Epithelial cell of proximal tubule (primary cell): ENCODE measurements at regions not wholly inside any gene's neighbourhood (a gene's known extent, or its start where the extent isn't known, plus 50 kb on each side); places are given as distances from the start of the nearest gene placed in this dataset.
"Not testable (repeated sequence)": the region's sequence is repeated elsewhere in the genome, so short reads cannot be mapped to it uniquely, and the experiment has no call there.

Experiments
- DNase-seq: peaks from one replicate; pipeline ENCODE4 v3.0.0-alpha.2; 2011; ENCODE audit warnings: low read depth
- H3K4me3 ChIP-seq: 2 replicates; pipeline ENCODE4 v1.5.1; 2011; ENCODE audit warnings: low read depth, mild to moderate bottlenecking, low read length
- TF ChIP-seq, protein P1 (sequence below): conservative IDR thresholded peaks from 2 replicates; pipeline ENCODE4 v1.5.1; 2012; ENCODE audit warnings: low read depth, mild to moderate bottlenecking, low read length

GRCh38 chrX:45508454-45508853 lies 307.8 kb upstream of the DIPK2B start:
- no peak overlapping the region for H3K4me3 ChIP-seq
- TF ChIP-seq, protein P1, sequence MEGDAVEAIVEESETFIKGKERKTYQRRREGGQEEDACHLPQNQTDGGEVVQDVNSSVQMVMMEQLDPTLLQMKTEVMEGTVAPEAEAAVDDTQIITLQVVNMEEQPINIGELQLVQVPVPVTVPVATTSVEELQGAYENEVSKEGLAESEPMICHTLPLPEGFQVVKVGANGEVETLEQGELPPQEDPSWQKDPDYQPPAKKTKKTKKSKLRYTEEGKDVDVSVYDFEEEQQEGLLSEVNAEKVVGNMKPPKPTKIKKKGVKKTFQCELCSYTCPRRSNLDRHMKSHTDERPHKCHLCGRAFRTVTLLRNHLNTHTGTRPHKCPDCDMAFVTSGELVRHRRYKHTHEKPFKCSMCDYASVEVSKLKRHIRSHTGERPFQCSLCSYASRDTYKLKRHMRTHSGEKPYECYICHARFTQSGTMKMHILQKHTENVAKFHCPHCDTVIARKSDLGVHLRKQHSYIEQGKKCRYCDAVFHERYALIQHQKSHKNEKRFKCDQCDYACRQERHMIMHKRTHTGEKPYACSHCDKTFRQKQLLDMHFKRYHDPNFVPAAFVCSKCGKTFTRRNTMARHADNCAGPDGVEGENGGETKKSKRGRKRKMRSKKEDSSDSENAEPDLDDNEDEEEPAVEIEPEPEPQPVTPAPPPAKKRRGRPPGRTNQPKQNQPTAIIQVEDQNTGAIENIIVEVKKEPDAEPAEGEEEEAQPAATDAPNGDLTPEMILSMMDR = no peak
- DNase-seq = no peak

DNA sequence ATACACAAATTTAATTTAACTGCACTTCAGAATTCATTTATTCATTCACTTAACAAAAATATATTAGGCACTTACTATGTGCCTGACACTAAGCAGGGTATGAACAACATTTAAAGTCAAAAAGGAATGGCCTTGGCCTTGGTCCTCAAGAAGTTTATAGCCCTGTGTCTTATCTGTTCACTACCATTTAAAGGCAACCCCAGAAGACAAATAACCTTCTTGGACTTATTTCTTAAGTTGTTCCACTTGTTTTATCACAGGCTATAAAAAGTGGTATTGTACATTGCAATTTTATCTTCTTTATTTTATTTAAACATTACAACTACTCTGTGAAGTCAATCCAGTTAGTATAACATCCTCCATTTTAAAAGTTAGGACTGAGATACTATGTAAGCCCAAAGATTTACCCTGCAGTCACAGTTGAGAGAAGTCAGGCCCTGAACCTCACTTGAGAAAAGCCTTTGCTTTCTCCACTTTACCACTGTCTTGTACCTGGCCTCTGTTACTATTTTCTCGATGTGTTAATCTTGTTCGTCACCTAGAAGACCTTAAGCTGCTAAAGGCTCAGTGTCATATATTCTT lies 305.6 kb upstream of the DIPK2B start:
- TF ChIP-seq, protein P1 = no peak
- no peak overlapping the region for H3K4me3 ChIP-seq
- DNase-seq = no peak

DNA sequence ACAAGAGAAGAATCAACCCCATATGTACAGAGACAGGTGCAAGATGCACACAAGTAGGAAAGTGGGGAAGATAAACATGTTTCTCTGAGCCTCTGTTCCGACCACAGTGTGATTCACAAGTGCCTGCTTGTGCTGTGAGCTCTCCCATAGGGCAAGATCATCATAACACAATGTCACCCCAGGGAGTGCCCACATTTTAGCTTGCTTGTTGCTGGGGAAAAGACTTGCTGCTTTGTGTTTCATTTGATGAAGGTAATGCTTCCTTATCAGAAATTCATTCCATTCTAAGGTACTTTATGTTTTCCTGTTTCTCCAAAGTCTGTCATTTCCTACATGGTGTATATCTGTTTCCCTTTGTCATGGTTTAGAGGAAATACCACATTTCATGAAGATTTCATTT lies 304.5 kb upstream of the DIPK2B start:
- TF ChIP-seq, protein P1 = no peak
- H3K4me3 ChIP-seq = no peak overlapping the region
- DNase-seq = no peak

DNA sequence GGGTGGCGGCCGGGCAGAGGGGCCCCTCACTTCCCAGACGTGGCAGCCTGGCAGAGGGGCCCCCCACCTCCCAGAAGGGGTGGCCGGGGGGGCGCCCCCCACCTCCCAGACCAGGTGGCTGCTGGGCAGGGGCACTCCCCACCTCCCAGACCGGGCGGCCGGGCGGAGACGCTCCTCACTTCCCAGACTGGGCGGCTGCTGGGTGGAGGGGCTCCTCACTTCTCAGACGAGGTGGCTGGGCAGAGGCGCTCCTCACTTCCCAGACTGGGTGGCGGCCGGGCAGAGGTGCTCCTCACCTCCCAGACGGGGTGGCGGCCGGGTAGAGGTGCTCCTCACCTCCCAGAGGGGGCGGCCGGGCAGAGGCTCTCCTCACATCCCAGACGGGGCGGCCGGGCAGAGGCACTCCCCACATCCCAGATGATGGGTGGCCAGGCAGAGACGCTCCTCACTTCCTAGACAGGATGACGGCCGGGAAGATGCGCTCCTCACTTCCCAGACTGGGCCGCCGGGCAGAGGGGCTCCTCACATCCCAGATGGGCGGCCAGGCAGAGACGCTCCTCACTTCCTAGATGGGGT lies 303.2 kb upstream of the DIPK2B start:
- H3K4me3 ChIP-seq, DNase-seq: not testable (repeated sequence)

- DNase-seq = no peak
- TF ChIP-seq, protein P1 = no peak
Observed at GRCh38 chrX:45502396-45502795, 301.7 kb upstream of the DIPK2B start.

GRCh38 chrX:45497290-45497689 lies 296.6 kb upstream of the DIPK2B start:
- TF ChIP-seq, protein P1 = no peak
- H3K4me3 ChIP-seq = no peak overlapping the region
- DNase-seq = no peak

More at GRCh38 chrX:45502396-45502795, 301.7 kb upstream of the DIPK2B start:
- no peak overlapping the region for H3K4me3 ChIP-seq

- no peak for DNase-seq
- TF ChIP-seq, protein P1 = no peak
Observed at GRCh38 chrX:45485719-45486118, 285.0 kb upstream of the DIPK2B start.

More at GRCh38 chrX:45485719-45486118, 285.0 kb upstream of the DIPK2B start:
- no peak overlapping the region for H3K4me3 ChIP-seq
